ENCODE measurements at regions not wholly inside any gene's neighbourhood (a gene's known extent, or its start where the extent isn't known, plus 50 kb on each side); places are given as distances from the start of the nearest gene placed in this dataset.

DNA sequence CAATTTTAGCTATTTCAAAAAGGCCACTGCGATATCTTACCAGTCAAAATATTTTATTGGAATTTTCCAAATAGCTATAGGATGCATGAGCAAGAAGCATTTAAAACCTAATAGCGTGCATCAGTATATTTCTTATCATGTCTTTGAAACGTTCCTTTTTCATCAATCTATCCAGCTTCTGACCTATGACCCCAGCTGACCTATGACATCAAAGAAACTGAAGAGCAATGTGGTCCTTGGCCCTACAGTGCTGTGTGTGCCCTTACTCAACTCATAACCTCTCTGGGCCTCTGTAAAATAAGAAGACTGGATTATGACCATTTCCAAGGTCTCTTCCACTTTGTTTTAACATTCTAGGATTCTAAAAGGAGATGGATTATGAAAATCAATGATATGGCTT, 118.2 kb downstream of the ZNF22 start:
- TF ChIP-seq, protein P1, sequence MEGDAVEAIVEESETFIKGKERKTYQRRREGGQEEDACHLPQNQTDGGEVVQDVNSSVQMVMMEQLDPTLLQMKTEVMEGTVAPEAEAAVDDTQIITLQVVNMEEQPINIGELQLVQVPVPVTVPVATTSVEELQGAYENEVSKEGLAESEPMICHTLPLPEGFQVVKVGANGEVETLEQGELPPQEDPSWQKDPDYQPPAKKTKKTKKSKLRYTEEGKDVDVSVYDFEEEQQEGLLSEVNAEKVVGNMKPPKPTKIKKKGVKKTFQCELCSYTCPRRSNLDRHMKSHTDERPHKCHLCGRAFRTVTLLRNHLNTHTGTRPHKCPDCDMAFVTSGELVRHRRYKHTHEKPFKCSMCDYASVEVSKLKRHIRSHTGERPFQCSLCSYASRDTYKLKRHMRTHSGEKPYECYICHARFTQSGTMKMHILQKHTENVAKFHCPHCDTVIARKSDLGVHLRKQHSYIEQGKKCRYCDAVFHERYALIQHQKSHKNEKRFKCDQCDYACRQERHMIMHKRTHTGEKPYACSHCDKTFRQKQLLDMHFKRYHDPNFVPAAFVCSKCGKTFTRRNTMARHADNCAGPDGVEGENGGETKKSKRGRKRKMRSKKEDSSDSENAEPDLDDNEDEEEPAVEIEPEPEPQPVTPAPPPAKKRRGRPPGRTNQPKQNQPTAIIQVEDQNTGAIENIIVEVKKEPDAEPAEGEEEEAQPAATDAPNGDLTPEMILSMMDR (IDR thresholded peaks at IDR 0.05), result no peak
- no peak for TF ChIP-seq ZFX (IDR thresholded peaks at IDR 0.05; ENCODE audit: borderline replicate concordance)

All from 22Rv1 (cell line).